Endothelial cell of umbilical vein (primary cell): ENCODE measurements at regions not wholly inside any gene's neighbourhood (a gene's known extent, or its start where the extent isn't known, plus 50 kb on each side); places are given as distances from the start of the nearest gene placed in this dataset.

ENCODE experiments used
- BruUV-seq: library from RNA; stranded (reverse); fragments of 400-500 nt; replicated peaks from 2 replicates; lab custom pipeline; 2021; lab: Mats Ljungman, UMichigan
- CTCF ChIA-PET: fragments of 300-600, 350-600 bp; sonication (Branson Sonifier 250); formaldehyde crosslinking; loops from one replicate; lab custom pipeline; 2021; ENCODE audit warnings: antibody characterized with exemption, inconsistent platforms; lab: Charles Lee
- POLR2A ChIA-PET: fragments of 300-600, 350-600 bp; sonication (Branson Sonifier 250); formaldehyde crosslinking; loops from one replicate; lab custom pipeline; 2021; ENCODE audit warnings: antibody characterized with exemption, inconsistent platforms; lab: Charles Lee
- DNase-seq: peaks from one replicate; pipeline ENCODE4 v3.0.0-alpha.2; 2011; ENCODE audit warnings: low read depth, low spot score
- FAIRE-seq: peaks from 2 replicates; lab custom pipeline; 2011; peaks lifted over from hg19 to GRCh38; lab: Jason Lieb, UNC
- H2AFZ ChIP-seq: 2 replicates; pipeline ENCODE4 v1.6.0; 2012; ENCODE audit warnings: low read depth, low read length, control low read depth, inconsistent platforms
- H3K27ac ChIP-seq: 2 replicates; pipeline ENCODE4 v1.5.1; 2011; ENCODE audit warnings: low read depth, mild to moderate bottlenecking, control low read depth, low read length, moderate library complexity; ENCODE audit not compliant: insufficient read depth
- H3K27me3 ChIP-seq, 2 experiments: 2 replicates each; pipeline versions ENCODE4 v1.6.0 to v1.6.1; 2011; ENCODE audit warnings: low read length in 2 of 2, mixed read lengths in 1 of 2; ENCODE audit not compliant: control insufficient read depth in 2 of 2, insufficient read depth in 2 of 2
- H3K36me3 ChIP-seq, 2 experiments: 2 replicates in 1 of 2; 3 replicates in 1 of 2; pipeline ENCODE4 v1.5.1; 2011; ENCODE audit warnings: low read length in 2 of 2, mild to moderate bottlenecking in 1 of 2, moderate library complexity in 1 of 2; ENCODE audit not compliant: control insufficient read depth in 2 of 2, insufficient read depth in 2 of 2; ENCODE audit errors: extremely low read depth in 1 of 2
- H3K4me1 ChIP-seq: 3 replicates; pipeline ENCODE4 v1.5.1; 2011; ENCODE audit warnings: mild to moderate bottlenecking, low read length; ENCODE audit not compliant: control insufficient read depth, insufficient read depth; ENCODE audit errors: extremely low read depth
- H3K4me2 ChIP-seq: 2 replicates; pipeline ENCODE4 v1.6.1; 2011; ENCODE audit warnings: low read length, control low read depth, mixed read lengths; ENCODE audit not compliant: insufficient read depth
- H3K4me3 ChIP-seq, 3 experiments: fragments of 200-600 bp in 1 of 3; sonication (generic), shearing (Covaris generic) in 1 of 3; replicated peaks in 1 of 3; 2 replicates each; pipeline ENCODE4 v1.5.1; 2011 to 2016; ENCODE audit warnings: control low read depth in 3 of 3, low read length in 3 of 3, mild to moderate bottlenecking in 2 of 3, inconsistent platforms in 1 of 3, low read depth in 1 of 3, moderate library complexity in 1 of 3; ENCODE audit not compliant: insufficient read depth in 1 of 3
- H3K79me2 ChIP-seq: 2 replicates; pipeline ENCODE4 v1.6.0; 2012; ENCODE audit warnings: low read length, inconsistent platforms; ENCODE audit not compliant: control insufficient read depth, insufficient read depth
- H3K9ac ChIP-seq: replicated peaks from 2 replicates; pipeline ENCODE3; 2011; ENCODE audit warnings: low read length, control low read depth; ENCODE audit not compliant: insufficient read depth; ENCODE audit errors: extremely low read depth
- H3K9me1 ChIP-seq: replicated peaks from 3 replicates; pipeline ENCODE4 v1.6.0; 2011; ENCODE audit warnings: mild to moderate bottlenecking, low read length; ENCODE audit not compliant: control insufficient read depth, insufficient read depth; ENCODE audit errors: extremely low read depth
- H3K9me3 ChIP-seq: replicated peaks from 2 replicates; pipeline ENCODE4 v1.5.1; 2012; ENCODE audit warnings: low read length, inconsistent platforms; ENCODE audit not compliant: control insufficient read depth, insufficient read depth
- H4K20me1 ChIP-seq: replicated peaks from 2 replicates; pipeline ENCODE3; 2011; ENCODE audit warnings: mild to moderate bottlenecking, low read length; ENCODE audit not compliant: control insufficient read depth, insufficient read depth; ENCODE audit errors: extremely low read depth
- EZH2 ChIP-seq: IDR thresholded peaks from 2 replicates; pipeline ENCODE4 v1.6.1; 2012; ENCODE audit warnings: borderline replicate concordance, low read depth, mild to moderate bottlenecking, moderate library complexity, low read length, inconsistent platforms; ENCODE audit not compliant: severe bottlenecking
- FOS ChIP-seq: IDR thresholded peaks from 2 replicates; pipeline ENCODE4 v1.6.1; 2011; ENCODE audit warnings: mild to moderate bottlenecking, low read length, moderate library complexity, borderline replicate concordance; ENCODE audit not compliant: insufficient read depth
- GATA2 ChIP-seq: IDR thresholded peaks from 2 replicates; pipeline ENCODE4 v1.7.0; 2011; ENCODE audit warnings: low read depth, mild to moderate bottlenecking, moderate library complexity, mixed read lengths, low read length; ENCODE audit not compliant: insufficient read length, insufficient read depth
- JUN ChIP-seq: IDR thresholded peaks from 2 replicates; pipeline ENCODE4 v1.6.1; 2011; ENCODE audit warnings: borderline replicate concordance, low read depth; ENCODE audit not compliant: insufficient read length, insufficient read depth
- MYC ChIP-seq: IDR thresholded peaks from one replicate; pipeline ENCODE4 v1.6.1; 2011; ENCODE audit warnings: mild to moderate bottlenecking, low read depth, low read length
- POLR2A ChIP-seq: IDR thresholded peaks from 2 replicates; pipeline ENCODE4 v1.6.1; 2012; ENCODE audit warnings: low read depth, mild to moderate bottlenecking, control low read depth, low read length
- POLR2AphosphoS5 ChIP-seq: IDR thresholded peaks from 2 replicates; pipeline ENCODE4 v1.6.1; 2012; ENCODE audit warnings: low read depth, mild to moderate bottlenecking, control low read depth, low read length, moderate library complexity; ENCODE audit not compliant: insufficient read depth
- dilution Hi-C: fragments of 300-500 bp; cut with MboI; formaldehyde crosslinking; loops from one replicate; pipeline ENCODE4 v1.15.0; 2019; ENCODE audit warnings: low sequenced_read_pairs; ENCODE audit not compliant: extremely low pct_ligation_motif_present
- intact Hi-C: fragments of 100-400 bp; cut with micrococcal nuclease; formaldehyde crosslinking; loops from one replicate; pipeline ENCODE4 v1.10.0; 2022
- TF ChIP-seq, protein P1 (sequence below), 2 donors: IDR thresholded peaks; 1 replicate in 1 of 2; 2 replicates in 1 of 2; pipeline ENCODE4 v1.5.1; 2011; ENCODE audit warnings: low read length in 2 of 2, mild to moderate bottlenecking in 2 of 2, moderate library complexity in 2 of 2, control low read depth in 1 of 2, inconsistent platforms in 1 of 2, low read depth in 1 of 2; ENCODE audit not compliant: insufficient read depth in 1 of 2; ENCODE audit errors: extremely low read depth in 1 of 2
- TF ChIP-seq, protein P2 (sequence below): IDR thresholded peaks from 2 replicates; pipeline ENCODE4 v1.6.1; 2011; ENCODE audit not compliant: insufficient read depth, insufficient read length

DNA sequence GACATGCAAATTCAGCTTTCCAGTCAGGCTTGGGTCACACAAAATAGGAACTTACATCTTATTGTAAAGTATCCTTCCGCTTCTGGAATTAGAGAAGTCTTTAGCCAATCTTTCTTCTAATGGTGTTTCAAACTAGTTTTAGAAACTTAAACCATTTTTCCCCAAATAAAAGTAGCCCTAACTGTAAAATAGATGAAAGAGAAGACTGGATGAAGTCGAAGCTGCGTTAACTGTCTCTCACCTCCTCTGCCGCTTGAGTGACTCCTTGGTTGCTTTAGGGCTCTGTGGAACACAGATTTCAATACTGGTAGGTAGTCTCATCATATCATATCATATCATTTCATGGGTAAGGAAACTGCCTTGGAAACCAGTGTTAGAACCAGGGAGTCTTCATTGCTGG, 498.4 kb downstream of the XIRP2 start:
- FAIRE-seq = no peak

More for the DNA sequence above, 498.4 kb downstream of the XIRP2 start:
- no peak for DNase-seq
- intact Hi-C loops (no loop called here), dilution Hi-C loops (no loop called here)
- H3K9me3 ChIP-seq = peaks cover 2% of the 10 kb centered on the region
- H3K79me2 ChIP-seq = no peaks in the 10 kb centered on the region
- no peaks in the 10 kb centered on the region for H4K20me1 ChIP-seq
- no peak overlapping the region for H3K27ac ChIP-seq
- no peaks in the 10 kb centered on the region for H3K27me3 ChIP-seq
- no TSS peak for BruUV-seq
- POLR2A ChIA-PET = no interaction called here
- H3K4me2 ChIP-seq = no peak overlapping the region
- TF ChIP-seq JUN = no peak
- TF ChIP-seq FOS = no peak
- no peak for TF ChIP-seq POLR2AphosphoS5
- TF ChIP-seq MYC = no peak
- TF ChIP-seq EZH2 = no peak
- no peak for TF ChIP-seq POLR2A
- TF ChIP-seq, protein P1, sequence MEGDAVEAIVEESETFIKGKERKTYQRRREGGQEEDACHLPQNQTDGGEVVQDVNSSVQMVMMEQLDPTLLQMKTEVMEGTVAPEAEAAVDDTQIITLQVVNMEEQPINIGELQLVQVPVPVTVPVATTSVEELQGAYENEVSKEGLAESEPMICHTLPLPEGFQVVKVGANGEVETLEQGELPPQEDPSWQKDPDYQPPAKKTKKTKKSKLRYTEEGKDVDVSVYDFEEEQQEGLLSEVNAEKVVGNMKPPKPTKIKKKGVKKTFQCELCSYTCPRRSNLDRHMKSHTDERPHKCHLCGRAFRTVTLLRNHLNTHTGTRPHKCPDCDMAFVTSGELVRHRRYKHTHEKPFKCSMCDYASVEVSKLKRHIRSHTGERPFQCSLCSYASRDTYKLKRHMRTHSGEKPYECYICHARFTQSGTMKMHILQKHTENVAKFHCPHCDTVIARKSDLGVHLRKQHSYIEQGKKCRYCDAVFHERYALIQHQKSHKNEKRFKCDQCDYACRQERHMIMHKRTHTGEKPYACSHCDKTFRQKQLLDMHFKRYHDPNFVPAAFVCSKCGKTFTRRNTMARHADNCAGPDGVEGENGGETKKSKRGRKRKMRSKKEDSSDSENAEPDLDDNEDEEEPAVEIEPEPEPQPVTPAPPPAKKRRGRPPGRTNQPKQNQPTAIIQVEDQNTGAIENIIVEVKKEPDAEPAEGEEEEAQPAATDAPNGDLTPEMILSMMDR (IDR thresholded peaks at IDR 0.05; ENCODE audit: extremely low read depth in 1 of 2, insufficient read depth in 1 of 2, low read depth in 1 of 2, low read length in 2 of 2) = no peak
- TF ChIP-seq, protein P2, sequence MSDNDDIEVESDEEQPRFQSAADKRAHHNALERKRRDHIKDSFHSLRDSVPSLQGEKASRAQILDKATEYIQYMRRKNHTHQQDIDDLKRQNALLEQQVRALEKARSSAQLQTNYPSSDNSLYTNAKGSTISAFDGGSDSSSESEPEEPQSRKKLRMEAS = no peak
- no peak for TF ChIP-seq GATA2
- no peak overlapping the region for H3K4me3 ChIP-seq
- no peaks in the 10 kb centered on the region for H3K4me1 ChIP-seq
- no peaks in the 10 kb centered on the region for H3K9me1 ChIP-seq
- CTCF ChIA-PET = no interaction called here
- no peak overlapping the region for H3K9ac ChIP-seq
- H3K36me3 ChIP-seq = no peaks in the 10 kb centered on the region
- H2AFZ ChIP-seq = no peak overlapping the region
